ENCODE measurements at regions not wholly inside any gene's neighbourhood (a gene's known extent, or its start where the extent isn't known, plus 50 kb on each side); places are given as distances from the start of the nearest gene placed in this dataset.

DNA sequence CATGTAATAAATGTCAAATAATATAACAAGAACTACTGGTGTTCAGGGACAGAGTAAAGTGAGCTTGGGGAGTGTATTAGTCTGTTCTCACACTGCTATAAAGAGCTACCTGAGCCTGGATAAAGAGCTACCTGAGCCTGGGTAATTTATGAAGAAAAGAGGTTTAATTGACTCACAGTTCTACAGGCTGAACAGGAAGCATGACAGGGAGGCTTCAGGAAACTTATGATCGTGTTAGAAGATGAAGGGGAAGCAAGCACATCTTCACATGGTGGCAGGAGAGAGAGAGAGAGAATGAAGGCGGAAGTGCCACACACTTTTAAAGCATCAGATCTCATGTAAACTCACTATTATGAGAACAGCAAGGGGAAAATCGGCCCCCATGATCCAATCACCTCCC is 205.9 kb downstream of the CTH start:
- Histone ChIP-seq H3K9me2 (replicated peaks; ENCODE audit: insufficient read depth, low read length) (no peaks in the 10 kb centered on the region), H2AFZ (ENCODE audit: low read length) (no peak overlapping the region)

DNA sequence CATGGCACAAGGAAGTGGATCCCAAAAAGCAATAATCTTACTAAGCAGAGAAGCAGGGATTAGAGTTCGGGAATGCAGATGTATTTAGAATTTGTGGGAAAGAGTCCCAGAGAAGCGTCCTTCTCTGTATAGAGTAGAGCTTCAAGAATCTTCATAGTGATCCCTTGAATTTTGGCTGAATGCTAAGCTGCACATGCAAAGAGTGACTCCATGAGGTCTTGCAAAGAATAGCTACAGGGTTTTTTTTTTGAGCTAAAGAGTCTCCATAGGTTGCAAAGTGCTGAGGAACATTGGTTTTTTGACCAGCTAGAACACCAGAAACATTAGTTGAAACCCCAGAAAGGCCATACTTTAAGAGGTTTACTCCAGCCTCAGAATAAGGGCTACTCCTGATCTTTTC is 206.7 kb downstream of the CTH start:
- Histone ChIP-seq H3K9me2 (replicated peaks; ENCODE audit: insufficient read depth, low read length) (no peaks in the 10 kb centered on the region), H3K79me2 (ENCODE audit: low read length) (no peaks in the 10 kb centered on the region), H3K9ac (ENCODE audit: low read length) (no peak overlapping the region), H3K36me3 (ENCODE audit: insufficient read depth, low read length) (no peaks in the 10 kb centered on the region), H3K4me2 (ENCODE audit: low read depth, low read length, poor library complexity, severe bottlenecking) (no peak overlapping the region), H2AFZ (ENCODE audit: low read length) (no peak overlapping the region), H3K27me3 (ENCODE audit: low read length) (no peaks in the 10 kb centered on the region), H4K20me1 (ENCODE audit: insufficient read depth, low read depth, low read length) (no peaks in the 10 kb centered on the region), H3K4me1 (ENCODE audit: low read length) (no peaks in the 10 kb centered on the region), H3K9me3 (ENCODE audit: low read length) (no peaks in the 10 kb centered on the region), H3K4me3 (ENCODE audit: low read length) (no peak overlapping the region), H3K27ac (ENCODE audit: low read length) (no peak overlapping the region)
- no peak for DNase-seq

More for the DNA sequence above, 205.9 kb downstream of the CTH start:
- H3K36me3 ChIP-seq (ENCODE audit: insufficient read depth, low read length) = no peaks in the 10 kb centered on the region
- H3K4me1 ChIP-seq (ENCODE audit: low read length) = no peaks in the 10 kb centered on the region
- no peak overlapping the region for H3K9ac ChIP-seq (ENCODE audit: low read length)
- no peak overlapping the region for H3K4me3 ChIP-seq (ENCODE audit: low read length)
- no peaks in the 10 kb centered on the region for H3K9me3 ChIP-seq (ENCODE audit: low read length)
- no peaks in the 10 kb centered on the region for H3K27me3 ChIP-seq (ENCODE audit: low read length)
- no peak for DNase-seq
- H3K4me2 ChIP-seq (ENCODE audit: low read depth, low read length, poor library complexity, severe bottlenecking) = no peak overlapping the region
- H3K79me2 ChIP-seq (ENCODE audit: low read length) = no peaks in the 10 kb centered on the region
- H3K27ac ChIP-seq (ENCODE audit: low read length) = no peak overlapping the region
- no peaks in the 10 kb centered on the region for H4K20me1 ChIP-seq (ENCODE audit: insufficient read depth, low read depth, low read length)

- Histone ChIP-seq H2AFZ (ENCODE audit: low read length) (no peak overlapping the region), H3K36me3 (ENCODE audit: insufficient read depth, low read length) (no peaks in the 10 kb centered on the region), H3K79me2 (ENCODE audit: low read length) (no peaks in the 10 kb centered on the region), H3K9ac (ENCODE audit: low read length) (no peak overlapping the region), H3K27ac (ENCODE audit: low read length) (no peak overlapping the region), H3K9me3 (ENCODE audit: low read length) (no peaks in the 10 kb centered on the region), H3K4me1 (ENCODE audit: low read length) (no peaks in the 10 kb centered on the region), H3K27me3 (ENCODE audit: low read length) (no peaks in the 10 kb centered on the region), H3K4me3 (ENCODE audit: low read length) (no peak overlapping the region), H4K20me1 (ENCODE audit: insufficient read depth, low read depth, low read length) (no peaks in the 10 kb centered on the region), H3K9me2 (replicated peaks; ENCODE audit: insufficient read depth, low read length) (no peaks in the 10 kb centered on the region), H3K4me2 (ENCODE audit: low read depth, low read length, poor library complexity, severe bottlenecking) (no peak overlapping the region)
- DNase-seq = no peak
Observed at GRCh38 chr1:70627910-70628309, 216.8 kb downstream of the CTH start.

DNA sequence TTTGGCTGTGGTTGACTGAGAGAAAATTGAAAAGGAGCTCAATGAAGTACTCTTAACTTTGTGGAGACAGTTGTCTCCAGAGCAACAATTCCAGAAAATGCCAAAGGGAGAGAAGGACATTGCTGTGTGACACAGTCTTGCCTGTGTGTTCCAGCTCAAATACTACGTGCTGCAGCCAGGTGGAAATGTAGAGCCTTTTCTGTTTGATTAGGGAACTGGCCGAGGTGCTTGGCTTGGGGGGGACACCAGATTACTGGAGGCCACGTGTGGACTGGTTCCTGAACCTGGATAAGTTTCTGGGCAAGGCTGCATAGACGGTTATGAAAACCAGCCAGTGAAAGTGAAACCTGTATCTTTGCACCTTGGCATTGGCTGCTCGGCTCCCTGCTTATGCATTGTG is 217.9 kb downstream of the CTH start:
- no peak overlapping the region for H3K27ac ChIP-seq (ENCODE audit: low read length)
- no peak overlapping the region for H3K4me2 ChIP-seq (ENCODE audit: low read depth, low read length, poor library complexity, severe bottlenecking)
- H3K79me2 ChIP-seq (ENCODE audit: low read length) = no peaks in the 10 kb centered on the region
- H3K27me3 ChIP-seq (ENCODE audit: low read length) = no peaks in the 10 kb centered on the region
- no peaks in the 10 kb centered on the region for H3K36me3 ChIP-seq (ENCODE audit: insufficient read depth, low read length)
- no peaks in the 10 kb centered on the region for H3K9me3 ChIP-seq (ENCODE audit: low read length)
- H3K9me2 ChIP-seq (replicated peaks; ENCODE audit: insufficient read depth, low read length) = no peaks in the 10 kb centered on the region
- H3K9ac ChIP-seq (ENCODE audit: low read length) = no peak overlapping the region
- no peaks in the 10 kb centered on the region for H3K4me1 ChIP-seq (ENCODE audit: low read length)
- H2AFZ ChIP-seq (ENCODE audit: low read length) = no peak overlapping the region
- H4K20me1 ChIP-seq (ENCODE audit: insufficient read depth, low read depth, low read length) = no peaks in the 10 kb centered on the region
- no peak overlapping the region for H3K4me3 ChIP-seq (ENCODE audit: low read length)
- DNase-seq = no peak

DNA sequence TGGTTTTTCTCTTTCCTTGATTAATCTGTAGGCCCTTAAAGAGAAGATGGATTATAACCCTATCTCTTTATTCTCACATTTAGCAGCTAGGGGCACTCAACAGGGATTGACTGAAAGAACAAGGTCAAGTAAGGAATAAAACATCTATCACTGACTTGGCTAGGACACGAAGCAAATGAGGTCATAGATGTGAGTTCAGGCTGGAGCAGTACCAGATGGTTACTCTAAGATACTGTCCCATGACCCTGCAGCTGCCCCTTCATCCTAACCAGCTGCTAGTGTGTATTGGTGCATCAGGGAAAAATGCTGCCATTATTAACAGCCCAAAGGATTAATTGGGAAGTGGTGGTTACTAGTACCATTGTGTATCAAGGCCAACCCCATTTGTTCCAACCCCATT is 221.9 kb downstream of the CTH start:
- no peak for DNase-seq
- H3K27me3 ChIP-seq (ENCODE audit: low read length) = 0 out of 2 replicates have a peak, but pooled peaks cover 2% of the 10 kb centered on the region
- H3K4me2 ChIP-seq (ENCODE audit: low read depth, low read length, poor library complexity, severe bottlenecking) = no peak overlapping the region
- no peaks in the 10 kb centered on the region for H3K4me1 ChIP-seq (ENCODE audit: low read length)
- H4K20me1 ChIP-seq (ENCODE audit: insufficient read depth, low read depth, low read length) = no peaks in the 10 kb centered on the region
- H3K36me3 ChIP-seq (ENCODE audit: insufficient read depth, low read length) = no peaks in the 10 kb centered on the region
- no peak overlapping the region for H3K9ac ChIP-seq (ENCODE audit: low read length)
- H3K9me3 ChIP-seq (ENCODE audit: low read length) = no peaks in the 10 kb centered on the region
- no peaks in the 10 kb centered on the region for H3K79me2 ChIP-seq (ENCODE audit: low read length)
- no peak overlapping the region for H3K27ac ChIP-seq (ENCODE audit: low read length)
- no peaks in the 10 kb centered on the region for H3K9me2 ChIP-seq (replicated peaks; ENCODE audit: insufficient read depth, low read length)
- no peak overlapping the region for H2AFZ ChIP-seq (ENCODE audit: low read length)
- no peak overlapping the region for H3K4me3 ChIP-seq (ENCODE audit: low read length)

- Histone ChIP-seq H3K4me2 (ENCODE audit: low read depth, low read length, poor library complexity, severe bottlenecking) (no peak overlapping the region), H3K9me3 (ENCODE audit: low read length) (no peaks in the 10 kb centered on the region), H3K36me3 (ENCODE audit: insufficient read depth, low read length) (no peaks in the 10 kb centered on the region), H3K79me2 (ENCODE audit: low read length) (no peaks in the 10 kb centered on the region), H2AFZ (ENCODE audit: low read length) (no peak overlapping the region), H4K20me1 (ENCODE audit: insufficient read depth, low read depth, low read length) (no peaks in the 10 kb centered on the region), H3K9ac (ENCODE audit: low read length) (no peak overlapping the region), H3K4me1 (ENCODE audit: low read length) (no peaks in the 10 kb centered on the region), H3K27ac (ENCODE audit: low read length) (no peak overlapping the region), H3K9me2 (replicated peaks; ENCODE audit: insufficient read depth, low read length) (no peaks in the 10 kb centered on the region), H3K27me3 (ENCODE audit: low read length) (0 out of 2 replicates have a peak, but pooled peaks cover 2% of the 10 kb centered on the region), H3K4me3 (ENCODE audit: low read length) (no peak overlapping the region)
- no peak for DNase-seq
Observed at GRCh38 chr1:70635868-70636267, 224.8 kb downstream of the CTH start.

GRCh38 chr1:70641868-70642267 is 230.8 kb downstream of the CTH start:
- Histone ChIP-seq H3K36me3 (ENCODE audit: insufficient read depth, low read length) (no peaks in the 10 kb centered on the region), H3K4me2 (ENCODE audit: low read depth, low read length, poor library complexity, severe bottlenecking) (no peak overlapping the region), H3K9me2 (replicated peaks; ENCODE audit: insufficient read depth, low read length) (no peaks in the 10 kb centered on the region), H4K20me1 (ENCODE audit: insufficient read depth, low read depth, low read length) (no peaks in the 10 kb centered on the region), H2AFZ (ENCODE audit: low read length) (no peak overlapping the region), H3K9me3 (ENCODE audit: low read length) (no peaks in the 10 kb centered on the region), H3K27me3 (ENCODE audit: low read length) (no peaks in the 10 kb centered on the region), H3K4me3 (ENCODE audit: low read length) (no peak overlapping the region), H3K27ac (ENCODE audit: low read length) (no peak overlapping the region), H3K4me1 (ENCODE audit: low read length) (no peaks in the 10 kb centered on the region), H3K79me2 (ENCODE audit: low read length) (no peaks in the 10 kb centered on the region), H3K9ac (ENCODE audit: low read length) (no peak overlapping the region)
- no peak for DNase-seq

DNA sequence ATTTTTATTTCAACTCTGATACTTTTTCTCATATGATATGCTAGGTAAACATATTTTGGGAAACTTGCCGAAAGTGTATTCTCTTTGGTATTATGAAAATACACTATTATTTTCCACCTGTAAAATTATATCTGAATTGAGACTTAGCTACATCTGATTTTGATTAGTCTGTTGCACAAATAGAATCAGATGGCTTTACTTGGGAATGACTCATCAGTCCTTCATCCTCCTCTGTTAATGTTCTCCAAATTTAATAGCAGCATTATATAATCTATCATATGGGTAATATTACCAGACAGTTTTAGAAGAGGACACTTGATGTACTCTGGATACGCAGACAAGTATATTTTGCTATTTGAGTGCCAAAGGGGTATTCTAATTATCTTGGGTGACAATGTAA is 245.3 kb downstream of the CTH start:
- H3K79me2 ChIP-seq (ENCODE audit: low read length) = no peaks in the 10 kb centered on the region

DNA sequence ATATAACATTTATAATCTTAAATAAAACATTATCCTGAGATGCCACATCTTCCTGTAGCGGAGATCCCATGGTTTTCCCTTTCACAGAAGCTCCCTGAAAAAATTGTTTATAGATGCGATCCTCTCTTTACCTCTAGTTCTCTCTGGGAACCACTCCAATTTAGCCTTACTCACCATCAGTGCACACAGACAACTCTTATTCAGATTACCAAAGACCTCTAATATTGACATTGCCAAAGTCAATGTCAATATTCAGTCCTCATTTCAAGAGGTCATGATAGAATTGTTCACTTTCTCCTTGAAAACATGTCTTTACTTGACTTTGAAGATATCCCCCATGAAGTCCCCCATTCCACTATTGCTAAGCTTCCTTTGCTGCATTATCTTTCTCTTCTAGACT is 248.8 kb downstream of the CTH start:
- Histone ChIP-seq H3K27ac (ENCODE audit: low read length) (no peak overlapping the region), H3K4me2 (ENCODE audit: low read depth, low read length, poor library complexity, severe bottlenecking) (no peak overlapping the region), H3K27me3 (ENCODE audit: low read length) (no peaks in the 10 kb centered on the region), H3K9me2 (replicated peaks; ENCODE audit: insufficient read depth, low read length) (no peaks in the 10 kb centered on the region), H3K4me3 (ENCODE audit: low read length) (no peak overlapping the region), H3K9ac (ENCODE audit: low read length) (no peak overlapping the region), H3K79me2 (ENCODE audit: low read length) (no peaks in the 10 kb centered on the region), H3K36me3 (ENCODE audit: insufficient read depth, low read length) (no peaks in the 10 kb centered on the region), H3K4me1 (ENCODE audit: low read length) (no peaks in the 10 kb centered on the region), H3K9me3 (ENCODE audit: low read length) (no peaks in the 10 kb centered on the region), H2AFZ (ENCODE audit: low read length) (no peak overlapping the region), H4K20me1 (ENCODE audit: insufficient read depth, low read depth, low read length) (no peaks in the 10 kb centered on the region)
- no peak for DNase-seq

More for the DNA sequence above, 245.3 kb downstream of the CTH start:
- no peak for DNase-seq
- H3K27me3 ChIP-seq (ENCODE audit: low read length) = no peaks in the 10 kb centered on the region
- no peaks in the 10 kb centered on the region for H3K9me3 ChIP-seq (ENCODE audit: low read length)
- H2AFZ ChIP-seq (ENCODE audit: low read length) = no peak overlapping the region
- H3K36me3 ChIP-seq (ENCODE audit: insufficient read depth, low read length) = no peaks in the 10 kb centered on the region
- H3K4me3 ChIP-seq (ENCODE audit: low read length) = no peak overlapping the region
- no peaks in the 10 kb centered on the region for H3K4me1 ChIP-seq (ENCODE audit: low read length)
- H3K9ac ChIP-seq (ENCODE audit: low read length) = no peak overlapping the region
- no peak overlapping the region for H3K4me2 ChIP-seq (ENCODE audit: low read depth, low read length, poor library complexity, severe bottlenecking)
- no peak overlapping the region for H3K27ac ChIP-seq (ENCODE audit: low read length)
- no peaks in the 10 kb centered on the region for H3K9me2 ChIP-seq (replicated peaks; ENCODE audit: insufficient read depth, low read length)
- no peaks in the 10 kb centered on the region for H4K20me1 ChIP-seq (ENCODE audit: insufficient read depth, low read depth, low read length)
